ENCODE measurements at regions not wholly inside any gene's neighbourhood (a gene's known extent, or its start where the extent isn't known, plus 50 kb on each side); places are given as distances from the start of the nearest gene placed in this dataset.
"Not testable (repeated sequence)": the region's sequence is repeated elsewhere in the genome, so short reads cannot be mapped to it uniquely, and the experiment has no call there.

DNA sequence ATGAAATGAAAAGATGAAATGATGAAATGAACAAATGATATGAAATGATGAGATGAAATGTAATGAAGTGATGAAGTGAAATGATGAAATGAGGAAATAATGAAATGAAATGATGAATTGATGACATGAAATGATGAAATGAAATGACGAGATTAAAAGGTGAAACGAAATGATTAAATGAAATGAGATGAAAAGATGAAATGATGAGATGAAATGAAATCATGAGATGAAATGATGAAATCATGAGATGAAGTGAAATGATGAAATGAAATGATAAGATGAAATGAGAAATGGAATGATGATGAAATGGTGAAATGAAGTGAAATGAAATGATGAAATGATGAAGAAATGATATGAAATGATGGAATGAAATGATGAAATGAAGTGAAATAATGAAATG lies 221.7 kb upstream of the VKORC1L1 start:
- TF ChIP-seq, protein P1, sequence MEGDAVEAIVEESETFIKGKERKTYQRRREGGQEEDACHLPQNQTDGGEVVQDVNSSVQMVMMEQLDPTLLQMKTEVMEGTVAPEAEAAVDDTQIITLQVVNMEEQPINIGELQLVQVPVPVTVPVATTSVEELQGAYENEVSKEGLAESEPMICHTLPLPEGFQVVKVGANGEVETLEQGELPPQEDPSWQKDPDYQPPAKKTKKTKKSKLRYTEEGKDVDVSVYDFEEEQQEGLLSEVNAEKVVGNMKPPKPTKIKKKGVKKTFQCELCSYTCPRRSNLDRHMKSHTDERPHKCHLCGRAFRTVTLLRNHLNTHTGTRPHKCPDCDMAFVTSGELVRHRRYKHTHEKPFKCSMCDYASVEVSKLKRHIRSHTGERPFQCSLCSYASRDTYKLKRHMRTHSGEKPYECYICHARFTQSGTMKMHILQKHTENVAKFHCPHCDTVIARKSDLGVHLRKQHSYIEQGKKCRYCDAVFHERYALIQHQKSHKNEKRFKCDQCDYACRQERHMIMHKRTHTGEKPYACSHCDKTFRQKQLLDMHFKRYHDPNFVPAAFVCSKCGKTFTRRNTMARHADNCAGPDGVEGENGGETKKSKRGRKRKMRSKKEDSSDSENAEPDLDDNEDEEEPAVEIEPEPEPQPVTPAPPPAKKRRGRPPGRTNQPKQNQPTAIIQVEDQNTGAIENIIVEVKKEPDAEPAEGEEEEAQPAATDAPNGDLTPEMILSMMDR (conservative IDR thresholded peaks at IDR 0.05 in 1 of 2, IDR thresholded peaks at IDR 0.05 in 1 of 2; ENCODE audit: low read depth in 1 of 2, low read length in 2 of 2), result not testable (repeated sequence)
- not testable (repeated sequence) for TF ChIP-seq EZH2 (IDR thresholded peaks at IDR 0.05; ENCODE audit: low read length, missing control alignments)

Data from fibroblast of lung (primary cell).